ENCODE measurements at regions not wholly inside any gene's neighbourhood (a gene's known extent, or its start where the extent isn't known, plus 50 kb on each side); places are given as distances from the start of the nearest gene placed in this dataset.
"Not testable (repeated sequence)": the region's sequence is repeated elsewhere in the genome, so short reads cannot be mapped to it uniquely, and the experiment has no call there.

GRCh38 chr7:79761876-79762429 is 308.5 kb upstream of the MAGI2 start:
- no peak overlapping the region for H3K4me3 ChIP-seq (ENCODE audit: low read depth, low read length)
- DNase-seq (ENCODE audit: low read depth), result no peak
- no peak for TF ChIP-seq CTCF (IDR thresholded peaks at IDR 0.05; ENCODE audit: control insufficient read depth, extremely low read depth, insufficient read depth)

GRCh38 chr7:79750941-79751340 is 297.5 kb upstream of the MAGI2 start:
- not testable (repeated sequence) for DNase-seq (ENCODE audit: low read depth); H3K4me3 ChIP-seq (ENCODE audit: low read depth, low read length)

- no peak for DNase-seq (ENCODE audit: low read depth)
- H3K4me3 ChIP-seq (ENCODE audit: low read depth, low read length), result no peak overlapping the region
- TF ChIP-seq CTCF (IDR thresholded peaks at IDR 0.05; ENCODE audit: control insufficient read depth, extremely low read depth, insufficient read depth), result no peak
Observed at GRCh38 chr7:79749856-79750255, 296.4 kb upstream of the MAGI2 start.

DNA sequence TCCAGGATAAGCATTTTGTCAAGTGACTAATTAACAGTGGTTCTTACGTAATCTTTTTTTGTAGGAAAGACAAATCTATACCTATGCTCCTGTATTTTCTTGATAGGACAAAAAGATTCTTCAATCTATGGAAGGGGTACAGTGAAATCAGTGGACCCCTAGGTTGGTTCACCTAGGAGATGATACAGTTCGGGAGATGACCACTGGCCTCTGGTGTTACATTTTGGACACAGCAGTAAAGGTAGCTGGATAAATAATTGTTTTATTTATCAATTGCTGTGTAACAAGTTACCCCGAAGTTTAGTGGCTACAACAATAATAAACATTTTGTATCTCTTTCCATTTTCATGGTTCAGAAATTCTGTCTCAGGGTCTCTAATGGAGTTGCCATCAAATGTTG is 288.2 kb upstream of the MAGI2 start:
- no peak for DNase-seq (ENCODE audit: low read depth)

DNA sequence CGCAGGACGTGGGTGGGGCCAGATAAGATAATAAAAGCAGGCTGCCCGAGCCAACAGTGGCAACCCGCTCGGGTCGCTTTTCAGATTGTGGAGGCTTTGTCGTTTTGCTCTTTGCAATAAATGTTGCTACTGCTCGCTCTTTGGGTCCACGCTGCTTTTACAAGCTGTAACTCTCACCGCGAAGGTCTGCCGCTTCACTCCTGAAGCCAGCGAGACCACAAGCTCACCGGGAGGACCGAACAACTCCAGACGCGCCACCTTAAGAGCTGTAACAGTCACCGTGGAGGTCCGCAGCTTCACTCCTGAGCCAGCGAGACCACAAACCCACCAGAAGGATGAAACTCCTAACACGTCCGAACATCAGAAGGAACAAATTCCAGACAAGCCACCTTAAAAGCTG is 286.6 kb upstream of the MAGI2 start:
- no peak for TF ChIP-seq CTCF (IDR thresholded peaks at IDR 0.05; ENCODE audit: control insufficient read depth, extremely low read depth, insufficient read depth)
- no peak overlapping the region for H3K4me3 ChIP-seq (ENCODE audit: low read depth, low read length)
- DNase-seq (ENCODE audit: low read depth), result no peak

More for the DNA sequence above, 288.2 kb upstream of the MAGI2 start:
- no peak overlapping the region for H3K4me3 ChIP-seq (ENCODE audit: low read depth, low read length)
- peak; percentile 37 for TF ChIP-seq CTCF (IDR thresholded peaks at IDR 0.05; ENCODE audit: control insufficient read depth, extremely low read depth, insufficient read depth)

- H3K4me3 ChIP-seq (ENCODE audit: low read depth, low read length); DNase-seq (ENCODE audit: low read depth): not testable (repeated sequence)
Observed at GRCh38 chr7:79739036-79739709, 285.7 kb upstream of the MAGI2 start.

DNA sequence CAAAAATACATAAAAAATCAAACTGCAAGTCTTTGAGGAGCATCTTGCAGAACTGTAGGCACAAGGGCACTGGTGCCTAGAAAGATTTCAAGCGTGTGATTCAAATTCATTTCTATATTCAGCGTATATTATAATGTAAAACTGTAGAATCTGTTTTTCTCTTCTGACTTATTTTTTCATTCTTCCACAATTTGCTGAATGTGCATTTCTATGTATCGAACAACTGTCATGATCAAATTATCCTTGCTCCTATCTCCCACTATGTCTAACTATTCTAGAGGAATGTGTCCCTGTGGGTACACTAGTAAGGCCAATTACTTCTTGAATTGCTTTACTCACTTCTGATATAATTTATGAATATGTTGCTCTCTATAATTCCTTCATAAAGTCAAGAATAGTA is 283.0 kb upstream of the MAGI2 start:
- no peak for TF ChIP-seq CTCF (IDR thresholded peaks at IDR 0.05; ENCODE audit: control insufficient read depth, extremely low read depth, insufficient read depth)
- no peak for DNase-seq (ENCODE audit: low read depth)
- no peak overlapping the region for H3K4me3 ChIP-seq (ENCODE audit: low read depth, low read length)

GRCh38 chr7:79735012-79735411 is 281.5 kb upstream of the MAGI2 start:
- TF ChIP-seq CTCF (IDR thresholded peaks at IDR 0.05; ENCODE audit: control insufficient read depth, extremely low read depth, insufficient read depth), result no peak

More at GRCh38 chr7:79735012-79735411, 281.5 kb upstream of the MAGI2 start:
- DNase-seq (ENCODE audit: low read depth), result no peak
- H3K4me3 ChIP-seq (ENCODE audit: low read depth, low read length), result no peak overlapping the region
